SU-DHL-6 (cell line): ENCODE measurements at regions not wholly inside any gene's neighbourhood (a gene's known extent, or its start where the extent isn't known, plus 50 kb on each side); places are given as distances from the start of the nearest gene placed in this dataset.

Source experiments
- EZH2phosphoT487 ChIP-seq: fragments of 200-600 bp; sonication (generic), shearing (Covaris generic); conservative IDR thresholded peaks from 2 replicates; pipeline ENCODE4 v1.6.1; 2018; ENCODE audit warnings: mild to moderate bottlenecking, antibody characterized with exemption, low read length, moderate library complexity, mixed read lengths
- TF ChIP-seq, protein P1 (sequence below): fragments of 200-600 bp; sonication (generic); IDR thresholded peaks from one replicate; pipeline ENCODE4 v1.5.1; 2017; ENCODE audit warnings: antibody characterized with exemption, mild to moderate bottlenecking, low read length, moderate library complexity; ENCODE audit not compliant: insufficient read depth, poor library complexity, severe bottlenecking

DNA sequence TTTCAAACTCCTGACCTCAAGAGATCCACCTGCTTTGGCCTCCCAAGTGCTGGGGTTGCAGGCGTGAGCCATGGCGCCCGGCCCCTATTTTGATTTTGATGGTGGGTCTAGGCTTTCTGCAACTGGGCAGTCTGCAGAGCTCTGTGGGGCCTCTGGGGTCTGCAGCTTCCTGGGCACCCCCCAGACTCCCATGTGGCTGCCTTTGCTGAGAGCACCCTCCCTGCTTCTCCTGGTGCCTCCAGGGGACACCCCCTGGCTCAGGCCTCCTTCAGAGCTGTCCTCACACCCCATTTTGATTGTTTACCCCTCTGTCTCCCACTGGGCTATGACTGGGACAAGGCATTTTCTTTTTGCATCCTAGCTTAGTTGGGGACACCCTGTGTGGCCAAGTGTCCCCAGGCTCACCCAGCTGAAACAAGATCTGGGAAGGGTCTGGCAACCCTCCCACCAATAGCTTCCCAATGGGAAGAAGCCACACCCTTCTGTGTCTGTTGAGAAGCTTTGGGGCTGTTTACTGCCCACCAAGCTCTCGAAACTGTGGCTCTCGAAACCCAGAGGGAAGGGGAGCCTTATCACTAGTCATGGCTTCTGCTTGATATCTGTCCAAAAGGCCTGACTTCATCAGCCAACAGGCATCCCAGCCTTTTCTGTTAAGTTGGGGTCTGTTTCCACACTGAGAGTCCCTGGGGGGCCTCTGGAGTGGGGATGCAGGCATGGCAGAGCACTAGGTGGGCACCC, 204.4 kb upstream of the IER5L start:
- no peak for TF ChIP-seq EZH2phosphoT487
- TF ChIP-seq, protein P1, sequence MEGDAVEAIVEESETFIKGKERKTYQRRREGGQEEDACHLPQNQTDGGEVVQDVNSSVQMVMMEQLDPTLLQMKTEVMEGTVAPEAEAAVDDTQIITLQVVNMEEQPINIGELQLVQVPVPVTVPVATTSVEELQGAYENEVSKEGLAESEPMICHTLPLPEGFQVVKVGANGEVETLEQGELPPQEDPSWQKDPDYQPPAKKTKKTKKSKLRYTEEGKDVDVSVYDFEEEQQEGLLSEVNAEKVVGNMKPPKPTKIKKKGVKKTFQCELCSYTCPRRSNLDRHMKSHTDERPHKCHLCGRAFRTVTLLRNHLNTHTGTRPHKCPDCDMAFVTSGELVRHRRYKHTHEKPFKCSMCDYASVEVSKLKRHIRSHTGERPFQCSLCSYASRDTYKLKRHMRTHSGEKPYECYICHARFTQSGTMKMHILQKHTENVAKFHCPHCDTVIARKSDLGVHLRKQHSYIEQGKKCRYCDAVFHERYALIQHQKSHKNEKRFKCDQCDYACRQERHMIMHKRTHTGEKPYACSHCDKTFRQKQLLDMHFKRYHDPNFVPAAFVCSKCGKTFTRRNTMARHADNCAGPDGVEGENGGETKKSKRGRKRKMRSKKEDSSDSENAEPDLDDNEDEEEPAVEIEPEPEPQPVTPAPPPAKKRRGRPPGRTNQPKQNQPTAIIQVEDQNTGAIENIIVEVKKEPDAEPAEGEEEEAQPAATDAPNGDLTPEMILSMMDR: no peak
